ENCODE measurements at regions not wholly inside any gene's neighbourhood (a gene's known extent, or its start where the extent isn't known, plus 50 kb on each side); places are given as distances from the start of the nearest gene placed in this dataset.

DNA sequence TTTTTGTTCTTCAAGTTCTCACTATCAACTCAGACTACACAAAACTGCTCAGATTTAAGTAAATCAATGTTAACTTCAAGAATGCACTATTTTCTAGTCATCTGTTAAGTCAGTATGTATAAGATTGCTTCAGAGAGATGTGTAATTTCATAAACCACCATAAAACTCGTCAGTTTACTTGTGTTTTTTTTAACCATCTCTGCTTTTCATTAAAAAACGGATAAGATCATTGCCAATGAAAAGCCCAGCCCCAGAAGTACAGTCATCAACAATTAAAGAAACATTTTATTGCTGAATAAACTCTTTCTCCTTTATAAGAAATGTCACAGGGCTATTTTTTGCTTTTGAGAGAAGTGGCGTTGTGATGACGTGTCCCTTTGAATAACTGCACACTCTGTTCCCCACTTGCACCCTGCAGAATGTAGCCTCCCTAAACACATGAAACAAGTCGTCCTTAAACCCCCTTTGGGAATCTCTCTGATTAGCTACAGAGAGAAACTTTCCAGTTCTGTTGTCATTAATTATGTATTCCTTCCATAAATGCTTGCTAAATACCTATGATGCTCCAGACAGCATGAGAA is 202.7 kb upstream of the FOXD3 start:
- no peak for TF ChIP-seq CTCF (IDR thresholded peaks at IDR 0.05)
- no peak for TF ChIP-seq POLR2A (IDR thresholded peaks at IDR 0.05)
